Esophagus squamous epithelium (tissue), 4 donors: ENCODE measurements at regions not wholly inside any gene's neighbourhood (a gene's known extent, or its start where the extent isn't known, plus 50 kb on each side); places are given as distances from the start of the nearest gene placed in this dataset.

Experiments used
- POLR2A ChIP-seq, 4 donors: fragments of 450-650 bp; IDR thresholded peaks; one replicate each; pipeline ENCODE4 v1.6.1; 2017; ENCODE audit warnings: antibody characterized with exemption in 4 of 4, mild to moderate bottlenecking in 4 of 4, moderate library complexity in 3 of 4
- TF ChIP-seq, protein P1 (sequence below), 6 experiments: fragments of 450-650 bp in 4 of 6; fragments of 200-600 bp in 2 of 6; sonication (generic) in 2 of 6; IDR thresholded peaks; one replicate each; pipeline ENCODE4 v1.5.1; 2016 to 2019; ENCODE audit warnings: antibody characterized with exemption in 6 of 6, mild to moderate bottlenecking in 4 of 6, moderate library complexity in 4 of 6

- TF ChIP-seq POLR2A (IDR thresholded peaks at IDR 0.05), result no peak
- TF ChIP-seq, protein P1, sequence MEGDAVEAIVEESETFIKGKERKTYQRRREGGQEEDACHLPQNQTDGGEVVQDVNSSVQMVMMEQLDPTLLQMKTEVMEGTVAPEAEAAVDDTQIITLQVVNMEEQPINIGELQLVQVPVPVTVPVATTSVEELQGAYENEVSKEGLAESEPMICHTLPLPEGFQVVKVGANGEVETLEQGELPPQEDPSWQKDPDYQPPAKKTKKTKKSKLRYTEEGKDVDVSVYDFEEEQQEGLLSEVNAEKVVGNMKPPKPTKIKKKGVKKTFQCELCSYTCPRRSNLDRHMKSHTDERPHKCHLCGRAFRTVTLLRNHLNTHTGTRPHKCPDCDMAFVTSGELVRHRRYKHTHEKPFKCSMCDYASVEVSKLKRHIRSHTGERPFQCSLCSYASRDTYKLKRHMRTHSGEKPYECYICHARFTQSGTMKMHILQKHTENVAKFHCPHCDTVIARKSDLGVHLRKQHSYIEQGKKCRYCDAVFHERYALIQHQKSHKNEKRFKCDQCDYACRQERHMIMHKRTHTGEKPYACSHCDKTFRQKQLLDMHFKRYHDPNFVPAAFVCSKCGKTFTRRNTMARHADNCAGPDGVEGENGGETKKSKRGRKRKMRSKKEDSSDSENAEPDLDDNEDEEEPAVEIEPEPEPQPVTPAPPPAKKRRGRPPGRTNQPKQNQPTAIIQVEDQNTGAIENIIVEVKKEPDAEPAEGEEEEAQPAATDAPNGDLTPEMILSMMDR (IDR thresholded peaks at IDR 0.05), result no peak
Measured at GRCh38 chr2:198656869-198657268, 800.9 kb downstream of the SATB2 start.
